KMS-11 (cell line): ENCODE measurements at regions not wholly inside any gene's neighbourhood (a gene's known extent, or its start where the extent isn't known, plus 50 kb on each side); places are given as distances from the start of the nearest gene placed in this dataset.
"Not testable (repeated sequence)": the region's sequence is repeated elsewhere in the genome, so short reads cannot be mapped to it uniquely, and the experiment has no call there.

ENCODE experiments used
- H2AFZ ChIP-seq: fragments of 200-600 bp; sonication (generic); 2 replicates; pipeline ENCODE4 v1.6.1; 2016; ENCODE audit warnings: antibody characterized with exemption, mixed run types, low read depth
- H3K27ac ChIP-seq: fragments of 200-600 bp; sonication (generic); 2 replicates; pipeline ENCODE4 v1.6.1; 2016; ENCODE audit warnings: mild to moderate bottlenecking, mixed run types
- H3K27me3 ChIP-seq: fragments of 200-600 bp; sonication (generic); 2 replicates; pipeline ENCODE4 v1.6.1; 2017; ENCODE audit warnings: mild to moderate bottlenecking, low read depth, mixed run types, moderate library complexity; ENCODE audit not compliant: insufficient read depth
- H3K36me3 ChIP-seq: fragments of 200-600 bp; sonication (generic); 2 replicates; pipeline ENCODE4 v1.6.1; 2017; ENCODE audit warnings: mild to moderate bottlenecking, mixed run types; ENCODE audit not compliant: insufficient read depth
- H3K4me1 ChIP-seq: fragments of 200-600 bp; sonication (generic); 2 replicates; pipeline ENCODE4 v1.6.1; 2016; ENCODE audit warnings: mild to moderate bottlenecking, low read depth, mixed run types; ENCODE audit not compliant: poor library complexity, severe bottlenecking
- H3K4me2 ChIP-seq: fragments of 200-600 bp; sonication (generic); 2 replicates; pipeline ENCODE4 v1.7.0; 2016; ENCODE audit warnings: mild to moderate bottlenecking, mixed run types
- H3K4me3 ChIP-seq: fragments of 200-600 bp; sonication (generic); IDR thresholded peaks from 2 replicates; pipeline ENCODE4 v1.6.1; 2017; ENCODE audit warnings: low read depth, low read length, mixed read lengths; ENCODE audit not compliant: insufficient read depth
- H3K79me2 ChIP-seq: fragments of 200-600 bp; sonication (generic); 2 replicates; pipeline ENCODE4 v1.6.1; 2016; ENCODE audit warnings: low read depth, mixed run types; ENCODE audit not compliant: insufficient read depth
- H3K9ac ChIP-seq: fragments of 200-600 bp; sonication (generic); 2 replicates; pipeline ENCODE4 v1.6.1; 2016; ENCODE audit warnings: mild to moderate bottlenecking, mixed run types
- H4K20me1 ChIP-seq: fragments of 200-600 bp; sonication (generic); 2 replicates; pipeline ENCODE4 v1.6.1; 2016; ENCODE audit warnings: mild to moderate bottlenecking, mixed run types; ENCODE audit not compliant: insufficient read depth
- TF ChIP-seq, protein P1 (sequence below): fragments of 200-600 bp; sonication (generic); conservative IDR thresholded peaks from 2 replicates; pipeline ENCODE4 v1.6.1; 2017; ENCODE audit warnings: low read depth, mild to moderate bottlenecking, antibody characterized with exemption, low read length, moderate library complexity, mixed read lengths

DNA sequence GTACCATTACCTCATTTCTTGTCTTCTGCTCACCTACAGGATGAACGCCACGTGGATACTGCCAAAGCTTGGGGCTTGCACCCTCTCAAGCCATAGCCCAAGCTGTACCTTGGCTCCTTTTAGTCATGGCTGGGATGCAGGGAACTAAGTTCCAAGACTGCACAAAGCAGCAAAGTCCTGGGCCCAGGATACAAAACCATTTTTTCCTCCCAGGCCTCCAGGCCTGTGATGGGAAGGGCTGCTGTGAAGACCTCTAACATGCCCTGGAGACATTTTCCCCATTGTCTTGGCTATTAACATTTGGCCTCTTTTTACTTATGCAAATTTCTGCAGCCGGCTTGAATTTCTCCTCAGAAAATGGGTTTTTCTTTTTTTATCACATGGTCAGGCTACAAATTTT, 795.1 kb upstream of the VRK2 start:
- H3K36me3 ChIP-seq, H3K4me2 ChIP-seq, H3K4me1 ChIP-seq, H2AFZ ChIP-seq, H3K9ac ChIP-seq, H3K79me2 ChIP-seq, H3K4me3 ChIP-seq, H4K20me1 ChIP-seq, H3K27me3 ChIP-seq, H3K27ac ChIP-seq: not testable (repeated sequence)

DNA sequence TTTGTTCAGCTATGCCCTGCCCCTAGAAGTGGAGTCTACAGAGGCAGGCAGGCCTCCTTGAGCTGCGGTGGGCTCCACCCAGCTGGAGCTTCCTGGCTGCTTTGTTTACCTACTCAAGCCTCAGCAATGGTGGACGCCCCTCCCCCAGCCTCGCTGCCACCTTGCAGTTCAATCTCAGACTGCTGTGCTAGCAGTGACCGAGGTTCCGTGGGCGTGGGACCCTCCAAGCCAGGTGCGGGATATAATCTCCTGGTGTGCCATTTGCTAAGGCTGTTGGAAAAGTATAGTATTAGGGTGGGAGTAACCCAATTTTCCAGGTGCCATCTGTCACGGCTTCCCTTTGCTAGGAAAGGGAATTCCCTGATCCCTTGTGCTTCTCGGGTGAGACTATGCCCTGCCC, 770.2 kb upstream of the VRK2 start:
- H3K27ac ChIP-seq, H3K4me2 ChIP-seq, H3K79me2 ChIP-seq, H3K9ac ChIP-seq, H3K4me1 ChIP-seq, H3K36me3 ChIP-seq, H3K27me3 ChIP-seq, H2AFZ ChIP-seq, H4K20me1 ChIP-seq, H3K4me3 ChIP-seq: not testable (repeated sequence)

GRCh38 chr2:57278451-57278850, 768.2 kb upstream of the VRK2 start:
- Histone ChIP-seq H3K79me2 (no peaks in the 10 kb centered on the region), H4K20me1 (no peaks in the 10 kb centered on the region), H3K36me3 (no peaks in the 10 kb centered on the region), H3K4me1 (no peaks in the 10 kb centered on the region), H3K27ac (no peak overlapping the region), H2AFZ (no peak overlapping the region), H3K9ac (no peak overlapping the region), H3K27me3 (no peaks in the 10 kb centered on the region), H3K4me2 (no peak overlapping the region), H3K4me3 (no peak overlapping the region)
- TF ChIP-seq, protein P1, sequence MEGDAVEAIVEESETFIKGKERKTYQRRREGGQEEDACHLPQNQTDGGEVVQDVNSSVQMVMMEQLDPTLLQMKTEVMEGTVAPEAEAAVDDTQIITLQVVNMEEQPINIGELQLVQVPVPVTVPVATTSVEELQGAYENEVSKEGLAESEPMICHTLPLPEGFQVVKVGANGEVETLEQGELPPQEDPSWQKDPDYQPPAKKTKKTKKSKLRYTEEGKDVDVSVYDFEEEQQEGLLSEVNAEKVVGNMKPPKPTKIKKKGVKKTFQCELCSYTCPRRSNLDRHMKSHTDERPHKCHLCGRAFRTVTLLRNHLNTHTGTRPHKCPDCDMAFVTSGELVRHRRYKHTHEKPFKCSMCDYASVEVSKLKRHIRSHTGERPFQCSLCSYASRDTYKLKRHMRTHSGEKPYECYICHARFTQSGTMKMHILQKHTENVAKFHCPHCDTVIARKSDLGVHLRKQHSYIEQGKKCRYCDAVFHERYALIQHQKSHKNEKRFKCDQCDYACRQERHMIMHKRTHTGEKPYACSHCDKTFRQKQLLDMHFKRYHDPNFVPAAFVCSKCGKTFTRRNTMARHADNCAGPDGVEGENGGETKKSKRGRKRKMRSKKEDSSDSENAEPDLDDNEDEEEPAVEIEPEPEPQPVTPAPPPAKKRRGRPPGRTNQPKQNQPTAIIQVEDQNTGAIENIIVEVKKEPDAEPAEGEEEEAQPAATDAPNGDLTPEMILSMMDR = no peak

GRCh38 chr2:57291209-57291608, 755.4 kb upstream of the VRK2 start:
- H4K20me1 ChIP-seq = no peaks in the 10 kb centered on the region
- H3K9ac ChIP-seq = no peak overlapping the region
- H3K4me3 ChIP-seq = no peak overlapping the region
- TF ChIP-seq, protein P1 = no peak
- H3K4me1 ChIP-seq = no peaks in the 10 kb centered on the region
- H3K4me2 ChIP-seq = no peak overlapping the region
- H3K27me3 ChIP-seq = no peaks in the 10 kb centered on the region
- no peaks in the 10 kb centered on the region for H3K79me2 ChIP-seq
- H3K27ac ChIP-seq = no peak overlapping the region
- no peaks in the 10 kb centered on the region for H3K36me3 ChIP-seq
- no peak overlapping the region for H2AFZ ChIP-seq

- H3K27me3 ChIP-seq = no peaks in the 10 kb centered on the region
- H3K79me2 ChIP-seq = no peaks in the 10 kb centered on the region
- no peaks in the 10 kb centered on the region for H3K36me3 ChIP-seq
- TF ChIP-seq, protein P1 = no peak
- H3K9ac ChIP-seq = no peak overlapping the region
- no peak overlapping the region for H3K4me2 ChIP-seq
- no peak overlapping the region for H3K27ac ChIP-seq
- H3K4me1 ChIP-seq = no peaks in the 10 kb centered on the region
- H2AFZ ChIP-seq = no peak overlapping the region
- H4K20me1 ChIP-seq = no peaks in the 10 kb centered on the region
- H3K4me3 ChIP-seq = no peak overlapping the region
Observed at GRCh38 chr2:57296795-57297517, 749.6 kb upstream of the VRK2 start.
